ENCODE measurements at regions not wholly inside any gene's neighbourhood (a gene's known extent, or its start where the extent isn't known, plus 50 kb on each side); places are given as distances from the start of the nearest gene placed in this dataset.
"Not testable (repeated sequence)": the region's sequence is repeated elsewhere in the genome, so short reads cannot be mapped to it uniquely, and the experiment has no call there.

DNA sequence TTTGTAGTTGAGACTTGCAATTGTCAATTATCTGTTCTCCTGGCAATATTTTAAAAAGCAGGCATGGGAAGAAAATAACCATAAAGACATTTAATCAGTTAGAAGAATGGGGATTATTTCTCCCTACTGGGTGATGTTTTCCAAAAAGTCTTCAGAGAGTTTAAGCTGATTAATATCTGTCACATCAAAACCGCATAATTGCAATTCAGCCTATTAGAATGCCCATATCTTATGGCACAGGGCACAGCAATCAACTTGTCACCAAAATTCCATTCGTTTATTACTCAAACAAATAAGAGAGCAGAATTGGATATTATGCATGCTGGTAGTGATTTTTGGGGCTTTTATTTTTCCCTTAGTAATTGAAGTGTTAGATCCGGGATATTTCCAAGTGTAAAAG lies 218.7 kb downstream of the RNF144B start:
- Mint-ChIP-seq H3K27me3 (peaks cover 13% of the 10 kb centered on the region), H3K36me3 (ENCODE audit: low read depth) (no peaks in the 10 kb centered on the region), H3K27ac (no peak overlapping the region), H3K4me3 (no peak overlapping the region), H3K9me3 (no peaks in the 10 kb centered on the region), H3K4me1 (ENCODE audit: low read depth) (no peaks in the 10 kb centered on the region)
- DNase-seq: no peak

DNA sequence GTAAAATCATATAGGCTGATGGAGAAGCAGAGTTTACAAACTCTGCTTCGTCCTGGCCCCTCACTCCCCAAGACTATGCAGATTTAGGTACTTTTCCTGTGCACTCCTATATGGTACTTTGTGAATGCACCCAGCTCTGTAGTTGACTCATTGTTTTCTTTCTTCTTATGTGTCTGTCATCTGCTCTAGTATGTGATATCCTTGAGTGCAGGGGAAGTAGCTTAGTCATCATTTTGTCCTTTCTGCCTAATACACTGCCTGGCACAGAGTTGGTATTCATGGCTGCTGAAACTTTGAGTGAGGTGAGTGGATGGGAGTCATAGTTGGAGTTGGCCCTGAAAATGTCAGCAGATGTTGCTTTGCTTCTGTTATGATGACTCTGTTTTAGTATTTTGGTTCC lies 222.6 kb downstream of the RNF144B start:
- H3K4me3 Mint-ChIP-seq: no peak overlapping the region
- H3K27me3 Mint-ChIP-seq: peaks cover 7% of the 10 kb centered on the region
- no peaks in the 10 kb centered on the region for H3K4me1 Mint-ChIP-seq (ENCODE audit: low read depth)
- DNase-seq: no peak
- H3K27ac Mint-ChIP-seq: no peak overlapping the region
- H3K9me3 Mint-ChIP-seq: no peaks in the 10 kb centered on the region
- no peaks in the 10 kb centered on the region for H3K36me3 Mint-ChIP-seq (ENCODE audit: low read depth)

DNA sequence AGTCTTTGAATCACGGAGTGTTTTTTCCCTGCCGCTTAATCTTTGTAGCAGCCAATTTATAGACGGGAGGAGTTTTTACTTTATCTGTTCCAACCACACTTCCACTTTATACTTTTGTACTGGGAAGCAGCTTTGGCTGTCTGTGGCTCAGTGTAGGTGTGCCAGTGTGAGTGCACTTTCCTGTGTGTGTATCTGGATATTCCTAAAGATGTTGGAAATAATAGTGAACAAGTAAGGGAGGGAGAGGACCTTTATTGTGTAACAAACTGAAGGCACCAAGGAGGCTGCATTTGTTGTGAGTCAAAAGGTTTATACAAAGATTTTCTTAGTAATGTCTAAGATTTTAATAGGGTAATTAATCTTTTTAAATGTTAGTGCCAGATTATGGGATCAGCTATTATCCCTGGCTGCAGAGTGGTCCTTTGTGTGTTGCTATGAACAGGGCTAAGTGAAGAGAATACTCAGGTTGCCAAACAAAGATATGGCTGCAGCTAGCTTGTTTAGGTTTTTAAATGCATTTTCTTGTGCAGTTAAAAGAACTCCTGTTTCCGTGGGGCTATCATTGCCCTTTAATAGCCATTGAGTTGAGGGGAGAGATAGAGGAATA lies 226.3 kb downstream of the RNF144B start:
- no peaks in the 10 kb centered on the region for H3K4me1 Mint-ChIP-seq (ENCODE audit: low read depth)
- peaks cover 9% of the 10 kb centered on the region for H3K27me3 Mint-ChIP-seq
- H3K36me3 Mint-ChIP-seq (ENCODE audit: low read depth): no peaks in the 10 kb centered on the region
- H3K9me3 Mint-ChIP-seq: peaks cover 4% of the 10 kb centered on the region
- H3K27ac Mint-ChIP-seq: no peak overlapping the region
- no peak for DNase-seq
- no peak overlapping the region for H3K4me3 Mint-ChIP-seq

DNA sequence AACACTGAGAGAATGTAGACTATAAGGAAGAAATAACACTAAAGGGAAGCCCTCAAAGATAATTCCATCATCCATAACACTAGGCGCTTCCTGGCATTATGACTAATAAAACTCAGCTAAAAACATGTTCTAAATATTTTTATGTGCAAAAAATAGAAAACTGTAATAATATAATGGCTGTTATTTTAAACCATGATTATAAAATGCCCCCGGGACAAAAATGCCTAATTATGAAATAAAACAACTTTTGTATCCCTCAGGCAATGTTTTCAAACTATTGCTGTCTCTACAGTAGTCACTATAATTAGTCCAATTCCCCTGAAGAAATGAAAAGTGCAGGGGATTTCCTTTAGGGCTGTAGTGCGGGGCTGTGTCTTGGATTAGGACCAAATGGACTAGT lies 242.4 kb downstream of the RNF144B start:
- no peaks in the 10 kb centered on the region for H3K4me1 Mint-ChIP-seq (ENCODE audit: low read depth)
- H3K27ac Mint-ChIP-seq: no peak overlapping the region
- H3K4me3 Mint-ChIP-seq: no peak overlapping the region
- no peaks in the 10 kb centered on the region for H3K9me3 Mint-ChIP-seq
- no peaks in the 10 kb centered on the region for H3K36me3 Mint-ChIP-seq (ENCODE audit: low read depth)
- DNase-seq: no peak
- peaks cover 3% of the 10 kb centered on the region for H3K27me3 Mint-ChIP-seq

DNA sequence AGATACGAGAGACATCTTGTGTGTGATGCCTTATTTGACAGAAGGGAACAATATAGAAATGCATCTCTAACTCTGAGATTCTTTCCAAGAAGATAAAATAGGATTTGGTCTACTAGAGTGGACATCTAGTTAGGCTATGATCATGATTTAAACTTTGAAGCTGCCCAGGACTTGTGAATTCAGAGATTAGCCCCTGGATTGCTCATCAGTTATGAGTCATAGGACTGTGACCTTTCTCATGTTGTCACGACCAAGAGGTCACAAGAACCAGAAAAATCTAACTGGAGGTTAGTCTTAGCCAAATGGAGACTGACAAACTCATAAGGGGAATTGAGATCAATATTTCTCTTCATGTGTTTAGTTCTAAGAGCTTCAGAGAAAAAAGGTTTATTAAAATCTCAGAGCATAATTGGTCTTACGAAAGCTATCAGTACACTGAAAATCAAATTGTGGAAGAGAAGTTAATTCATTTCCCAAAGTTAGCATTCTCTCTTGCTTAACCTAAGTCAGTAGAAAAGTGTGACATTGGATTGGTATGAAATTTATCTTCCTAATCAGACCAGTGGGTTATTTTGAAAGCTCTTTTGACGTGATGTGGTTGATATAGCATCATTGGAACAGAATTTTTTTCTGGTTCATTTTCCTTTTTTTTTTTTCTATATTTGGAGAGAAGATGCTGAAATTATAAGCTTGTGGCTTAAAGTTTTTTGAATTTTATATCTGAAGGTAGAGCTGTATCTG lies 245.7 kb downstream of the RNF144B start:
- no peak overlapping the region for H3K27ac Mint-ChIP-seq
- no peak overlapping the region for H3K4me3 Mint-ChIP-seq
- no peak for DNase-seq
- H3K4me1 Mint-ChIP-seq (ENCODE audit: low read depth): no peaks in the 10 kb centered on the region
- H3K27me3 Mint-ChIP-seq: no peaks in the 10 kb centered on the region
- no peaks in the 10 kb centered on the region for H3K36me3 Mint-ChIP-seq (ENCODE audit: low read depth)
- H3K9me3 Mint-ChIP-seq: no peaks in the 10 kb centered on the region

DNA sequence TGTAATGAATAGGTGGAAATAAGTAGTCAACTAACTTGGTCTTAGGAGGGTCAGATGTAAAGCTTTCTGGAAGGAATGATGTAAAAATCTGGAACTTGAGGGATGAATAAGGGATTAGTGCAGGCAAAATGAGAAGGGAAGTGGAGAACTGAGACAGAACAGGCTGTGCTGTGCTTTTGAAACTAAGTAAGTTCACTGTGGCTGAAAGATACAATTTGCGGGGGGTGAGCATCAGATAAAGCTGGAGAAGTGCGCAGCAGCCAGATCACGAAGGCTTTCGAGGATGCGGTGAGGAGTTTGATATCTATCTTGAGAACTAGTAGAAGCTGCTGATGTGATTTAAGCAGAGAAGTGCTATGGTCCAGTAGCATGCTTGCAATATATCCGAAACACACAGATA lies 247.8 kb downstream of the RNF144B start:
- H3K4me3 Mint-ChIP-seq: no peak overlapping the region
- no peaks in the 10 kb centered on the region for H3K9me3 Mint-ChIP-seq
- no peak overlapping the region for H3K27ac Mint-ChIP-seq
- H3K36me3 Mint-ChIP-seq (ENCODE audit: low read depth): no peaks in the 10 kb centered on the region
- H3K27me3 Mint-ChIP-seq: no peaks in the 10 kb centered on the region
- H3K4me1 Mint-ChIP-seq (ENCODE audit: low read depth): no peaks in the 10 kb centered on the region
- no peak for DNase-seq

DNA sequence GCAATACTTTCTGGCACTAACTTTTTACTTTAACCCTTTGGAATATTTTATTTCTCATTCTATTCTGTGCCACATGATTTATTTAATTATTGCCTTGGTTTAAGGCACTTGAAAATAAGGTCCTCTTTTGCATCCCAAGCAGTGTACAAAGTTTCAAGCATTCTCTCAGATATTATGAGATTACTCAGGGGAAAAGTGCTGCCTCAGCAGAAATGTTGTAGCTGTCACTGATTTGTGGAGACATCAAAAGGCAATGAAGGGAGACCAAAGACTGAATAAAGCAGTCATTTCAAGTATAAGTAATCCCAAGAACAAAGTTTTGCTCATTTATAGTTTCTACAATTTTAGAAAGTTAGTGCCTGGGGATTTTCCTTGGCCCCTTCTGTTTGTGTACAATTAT lies 253.0 kb downstream of the RNF144B start:
- Mint-ChIP-seq H3K27ac (no peak overlapping the region), H3K4me1 (ENCODE audit: low read depth) (no peaks in the 10 kb centered on the region), H3K4me3 (no peak overlapping the region), H3K9me3 (no peaks in the 10 kb centered on the region), H3K27me3 (no peaks in the 10 kb centered on the region), H3K36me3 (ENCODE audit: low read depth) (no peaks in the 10 kb centered on the region)
- no peak for DNase-seq

DNA sequence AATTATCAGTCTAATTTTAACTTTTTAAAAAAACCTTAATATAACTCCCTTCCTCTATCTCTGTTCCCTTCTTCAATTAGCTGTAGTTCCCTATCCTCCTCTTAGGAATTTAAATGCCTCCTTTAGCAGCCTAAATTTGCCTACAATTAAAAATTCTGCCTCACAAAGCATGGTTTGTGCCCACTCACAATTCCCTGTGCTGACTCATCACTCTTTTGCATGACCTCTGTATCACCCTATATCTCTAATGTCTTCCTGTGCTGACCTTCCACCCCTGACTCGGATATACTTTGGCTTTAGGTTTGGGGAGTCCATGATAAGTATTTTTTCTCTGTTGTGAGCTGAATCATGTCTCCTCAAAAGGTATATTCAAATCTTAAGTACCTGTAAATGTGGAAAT lies 253.6 kb downstream of the RNF144B start:
- Mint-ChIP-seq H3K36me3 (ENCODE audit: low read depth) (no peaks in the 10 kb centered on the region), H3K4me3 (no peak overlapping the region), H3K4me1 (ENCODE audit: low read depth) (no peaks in the 10 kb centered on the region), H3K27ac (no peak overlapping the region), H3K27me3 (no peaks in the 10 kb centered on the region), H3K9me3 (no peaks in the 10 kb centered on the region)
- no peak for DNase-seq

DNA sequence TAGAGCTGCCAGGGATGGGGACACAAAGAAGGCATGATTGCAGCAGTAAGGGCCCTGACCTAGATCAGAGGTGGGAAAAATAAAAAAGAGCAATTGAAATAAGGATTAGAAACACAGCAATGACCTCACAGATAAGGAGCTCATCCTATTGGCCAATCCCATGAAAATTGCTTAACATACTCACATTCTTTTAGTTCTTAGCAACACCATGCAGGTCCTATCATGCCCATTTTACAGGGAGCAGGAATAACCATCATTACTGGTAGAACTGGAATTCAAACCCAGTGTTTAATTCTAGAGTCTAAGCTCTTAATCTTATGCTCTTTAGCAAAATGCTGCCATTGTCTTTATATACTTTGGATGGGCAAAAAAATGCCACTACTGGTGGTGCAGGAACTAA lies 267.7 kb downstream of the RNF144B start:
- no peaks in the 10 kb centered on the region for H3K27me3 Mint-ChIP-seq
- no peaks in the 10 kb centered on the region for H3K4me1 Mint-ChIP-seq (ENCODE audit: low read depth)

DNA sequence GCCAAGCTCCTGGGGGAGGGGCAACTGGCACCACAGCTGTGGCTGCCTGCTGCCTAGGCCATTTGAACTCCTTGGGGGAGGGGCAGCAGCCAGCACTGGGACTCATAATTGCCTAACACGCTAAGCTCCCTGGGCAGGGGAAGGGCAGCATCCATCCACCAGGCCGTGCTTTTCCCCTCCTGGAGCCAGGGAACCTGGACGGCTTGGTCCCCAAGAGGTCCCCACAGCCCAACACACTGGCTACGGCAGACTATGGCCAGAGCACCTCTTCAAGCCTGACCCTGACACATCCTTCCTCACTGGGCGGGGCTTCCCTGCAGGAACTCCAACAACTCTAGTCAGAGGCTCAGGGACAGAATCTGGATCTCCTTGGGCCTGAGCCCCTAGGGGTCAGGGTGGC lies 269.4 kb downstream of the RNF144B start:
- Mint-ChIP-seq H3K36me3 (ENCODE audit: low read depth) (no peaks in the 10 kb centered on the region), H3K27me3 (no peaks in the 10 kb centered on the region), H3K27ac (no peak overlapping the region), H3K4me3 (no peak overlapping the region), H3K4me1 (ENCODE audit: low read depth) (no peaks in the 10 kb centered on the region), H3K9me3 (peaks cover 3% of the 10 kb centered on the region)
- no peak for DNase-seq

More for the DNA sequence above, 267.7 kb downstream of the RNF144B start:
- no peak for DNase-seq
- Mint-ChIP-seq H3K9me3 (peaks cover 3% of the 10 kb centered on the region), H3K36me3 (ENCODE audit: low read depth) (no peaks in the 10 kb centered on the region), H3K4me3 (no peak overlapping the region), H3K27ac (no peak overlapping the region)

DNA sequence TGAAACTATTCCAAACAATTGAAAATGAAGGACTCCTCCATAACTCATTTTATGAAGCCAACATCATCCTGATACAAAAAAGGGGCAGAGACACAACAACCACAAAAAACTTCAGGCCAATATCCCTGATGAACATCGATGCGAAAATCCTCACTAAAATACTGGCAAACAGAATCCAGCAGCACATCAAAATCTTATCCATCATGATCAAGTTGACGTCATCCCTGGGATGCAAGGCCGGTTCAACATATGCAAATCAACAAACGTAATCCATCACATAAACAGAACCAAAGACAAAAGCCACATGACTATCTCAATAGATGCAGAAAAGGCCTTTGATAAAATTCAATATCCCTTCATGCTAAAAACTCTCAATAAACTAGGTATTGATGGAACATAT lies 272.8 kb downstream of the RNF144B start:
- H3K27ac Mint-ChIP-seq: not testable (repeated sequence)

DNA sequence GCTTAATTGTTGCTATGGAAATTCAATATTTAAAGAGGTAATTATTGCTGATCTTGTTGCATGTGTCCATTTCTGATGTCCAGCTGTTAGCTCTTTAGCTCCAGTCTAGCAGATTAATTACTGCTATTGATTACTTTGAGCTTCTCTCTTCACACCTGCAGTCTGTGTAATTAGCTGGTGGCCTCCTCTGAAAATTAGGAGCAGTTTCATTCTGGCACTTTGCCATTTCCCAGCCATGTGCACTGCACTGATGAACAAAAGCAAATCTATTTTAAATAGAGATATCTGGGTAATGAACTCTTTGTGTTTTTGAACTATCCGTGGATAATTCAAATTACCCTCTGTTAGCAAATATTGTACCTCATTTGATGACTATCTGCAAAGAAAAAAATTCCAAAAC lies 275.9 kb downstream of the RNF144B start:
- H3K36me3 Mint-ChIP-seq (ENCODE audit: low read depth): no peaks in the 10 kb centered on the region
- no peak overlapping the region for H3K27ac Mint-ChIP-seq
- H3K9me3 Mint-ChIP-seq: peaks cover 3% of the 10 kb centered on the region
- no peaks in the 10 kb centered on the region for H3K27me3 Mint-ChIP-seq
- no peak overlapping the region for H3K4me3 Mint-ChIP-seq
- no peaks in the 10 kb centered on the region for H3K4me1 Mint-ChIP-seq (ENCODE audit: low read depth)
- no peak for DNase-seq

More for the DNA sequence above, 272.8 kb downstream of the RNF144B start:
- DNase-seq; H3K9me3 Mint-ChIP-seq; H3K27me3 Mint-ChIP-seq; H3K4me3 Mint-ChIP-seq; H3K36me3 Mint-ChIP-seq (ENCODE audit: low read depth); H3K4me1 Mint-ChIP-seq (ENCODE audit: low read depth): not testable (repeated sequence)

DNA sequence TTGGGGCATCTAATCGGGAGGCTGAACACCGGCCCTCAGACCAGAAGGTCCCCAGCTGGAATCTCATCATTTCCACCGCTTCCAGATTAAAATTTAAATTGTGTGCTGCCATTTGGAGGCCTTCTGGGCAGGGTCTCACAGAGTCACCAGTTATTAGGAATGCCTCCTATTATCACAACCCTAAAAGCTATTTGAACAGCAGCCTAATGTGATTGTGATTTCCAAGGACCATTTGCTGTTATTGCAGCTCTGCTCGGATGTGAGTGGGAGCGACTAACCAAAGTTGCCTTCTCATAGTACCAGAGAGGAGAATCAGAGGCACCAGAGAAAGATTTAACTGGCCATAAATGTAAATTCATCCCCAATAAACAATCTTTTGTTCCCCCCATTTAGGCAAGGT lies 277.3 kb downstream of the RNF144B start:
- H3K36me3 Mint-ChIP-seq (ENCODE audit: low read depth): no peaks in the 10 kb centered on the region
- no peak for DNase-seq
- no peaks in the 10 kb centered on the region for H3K27me3 Mint-ChIP-seq

DNA sequence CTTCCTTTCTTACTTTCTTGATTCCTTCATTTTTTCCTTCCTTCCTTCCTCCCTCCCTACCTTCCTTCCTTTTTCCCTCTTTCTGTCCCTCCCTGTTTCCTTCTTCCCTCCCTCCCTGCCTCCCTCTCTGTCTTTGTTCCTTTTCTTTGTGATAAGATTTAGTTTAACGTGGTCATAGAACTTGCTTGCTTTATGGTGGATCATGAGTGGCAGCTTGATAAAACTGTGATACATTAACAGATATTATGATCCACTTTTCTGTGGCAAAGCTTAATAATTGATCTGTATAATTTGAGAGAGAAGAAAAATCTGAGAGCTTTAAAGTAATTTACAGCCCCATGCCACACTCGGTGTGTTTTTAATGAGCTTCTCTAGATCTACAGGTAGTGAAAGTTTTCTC lies 280.5 kb downstream of the RNF144B start:
- H3K9me3 Mint-ChIP-seq: no peaks in the 10 kb centered on the region
- H3K4me3 Mint-ChIP-seq: no peak overlapping the region
- DNase-seq: no peak
- H3K27ac Mint-ChIP-seq: no peak overlapping the region
- no peaks in the 10 kb centered on the region for H3K36me3 Mint-ChIP-seq (ENCODE audit: low read depth)
- no peaks in the 10 kb centered on the region for H3K4me1 Mint-ChIP-seq (ENCODE audit: low read depth)
- H3K27me3 Mint-ChIP-seq: no peaks in the 10 kb centered on the region

More for the DNA sequence above, 277.3 kb downstream of the RNF144B start:
- H3K4me3 Mint-ChIP-seq: no peak overlapping the region
- H3K9me3 Mint-ChIP-seq: peaks cover 3% of the 10 kb centered on the region
- no peaks in the 10 kb centered on the region for H3K4me1 Mint-ChIP-seq (ENCODE audit: low read depth)
- no peak overlapping the region for H3K27ac Mint-ChIP-seq

DNA sequence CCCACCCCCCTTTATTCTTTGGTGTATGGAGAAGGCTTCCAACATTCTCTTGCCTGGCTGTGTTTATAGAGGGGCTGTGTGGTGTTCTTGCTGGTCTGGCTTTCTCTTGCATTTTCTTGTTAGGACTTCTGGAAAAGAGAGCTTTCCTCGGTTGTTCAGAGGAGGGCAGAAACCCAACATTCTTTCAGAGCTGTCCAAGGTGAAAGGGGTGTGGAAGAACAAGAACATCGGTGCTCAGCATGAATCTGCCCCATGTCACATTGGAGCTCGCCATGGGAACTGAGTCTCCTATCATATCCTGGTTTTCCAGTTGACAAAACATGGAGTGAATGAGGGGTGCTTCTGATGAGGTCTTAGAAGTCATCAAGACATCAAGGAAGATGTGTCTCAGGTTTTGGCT lies 281.8 kb downstream of the RNF144B start:
- H3K4me3 Mint-ChIP-seq: no peak overlapping the region
- no peak overlapping the region for H3K27ac Mint-ChIP-seq
- no peak for DNase-seq
- H3K27me3 Mint-ChIP-seq: no peaks in the 10 kb centered on the region
- no peaks in the 10 kb centered on the region for H3K9me3 Mint-ChIP-seq
- no peaks in the 10 kb centered on the region for H3K4me1 Mint-ChIP-seq (ENCODE audit: low read depth)
- H3K36me3 Mint-ChIP-seq (ENCODE audit: low read depth): no peaks in the 10 kb centered on the region
